ENCODE measurements at regions not wholly inside any gene's neighbourhood (a gene's known extent, or its start where the extent isn't known, plus 50 kb on each side); places are given as distances from the start of the nearest gene placed in this dataset.

- no peak for TF ChIP-seq EZH2 (IDR thresholded peaks at IDR 0.05; ENCODE audit: insufficient read depth, low read length)
- TF ChIP-seq, protein P1, sequence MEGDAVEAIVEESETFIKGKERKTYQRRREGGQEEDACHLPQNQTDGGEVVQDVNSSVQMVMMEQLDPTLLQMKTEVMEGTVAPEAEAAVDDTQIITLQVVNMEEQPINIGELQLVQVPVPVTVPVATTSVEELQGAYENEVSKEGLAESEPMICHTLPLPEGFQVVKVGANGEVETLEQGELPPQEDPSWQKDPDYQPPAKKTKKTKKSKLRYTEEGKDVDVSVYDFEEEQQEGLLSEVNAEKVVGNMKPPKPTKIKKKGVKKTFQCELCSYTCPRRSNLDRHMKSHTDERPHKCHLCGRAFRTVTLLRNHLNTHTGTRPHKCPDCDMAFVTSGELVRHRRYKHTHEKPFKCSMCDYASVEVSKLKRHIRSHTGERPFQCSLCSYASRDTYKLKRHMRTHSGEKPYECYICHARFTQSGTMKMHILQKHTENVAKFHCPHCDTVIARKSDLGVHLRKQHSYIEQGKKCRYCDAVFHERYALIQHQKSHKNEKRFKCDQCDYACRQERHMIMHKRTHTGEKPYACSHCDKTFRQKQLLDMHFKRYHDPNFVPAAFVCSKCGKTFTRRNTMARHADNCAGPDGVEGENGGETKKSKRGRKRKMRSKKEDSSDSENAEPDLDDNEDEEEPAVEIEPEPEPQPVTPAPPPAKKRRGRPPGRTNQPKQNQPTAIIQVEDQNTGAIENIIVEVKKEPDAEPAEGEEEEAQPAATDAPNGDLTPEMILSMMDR (IDR thresholded peaks at IDR 0.05; ENCODE audit: insufficient read depth, low read depth, low read length), result no peak
Measured at GRCh38 chr16:50868577-50868976, 126.7 kb downstream of the CYLD start.
